ENCODE measurements at regions not wholly inside any gene's neighbourhood (a gene's known extent, or its start where the extent isn't known, plus 50 kb on each side); places are given as distances from the start of the nearest gene placed in this dataset.

DNA sequence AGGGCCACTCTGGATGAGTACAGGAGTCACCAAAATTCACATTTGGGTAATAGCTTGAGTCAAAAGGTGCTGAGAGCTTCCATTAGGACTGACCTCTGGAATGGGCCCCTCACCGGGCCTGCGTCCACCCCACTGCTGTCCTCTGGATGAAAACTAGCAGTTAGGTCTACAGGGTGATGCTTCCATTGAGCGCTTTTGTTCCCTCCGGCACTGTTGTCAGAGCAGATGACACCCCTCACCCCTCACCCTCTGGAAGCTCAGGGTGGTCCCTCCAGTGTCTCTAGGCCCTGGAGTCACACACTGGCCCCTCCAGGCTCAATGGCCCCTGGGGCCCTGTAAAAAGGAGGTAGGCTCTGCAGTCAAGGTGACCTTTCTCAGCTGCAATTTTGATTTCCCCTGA is 187.8 kb upstream of the GPR12 start:
- 0 out of 2 replicates have a peak, but pooled peaks cover 1% of the 10 kb centered on the region for H3K27me3 ChIP-seq (ENCODE audit: control insufficient read depth, insufficient read depth, low read length)
- no peak for DNase-seq (ENCODE audit: low read depth)
- H3K36me3 ChIP-seq (ENCODE audit: control insufficient read depth, insufficient read depth, low read length): no peaks in the 10 kb centered on the region
- TF ChIP-seq, protein P1, sequence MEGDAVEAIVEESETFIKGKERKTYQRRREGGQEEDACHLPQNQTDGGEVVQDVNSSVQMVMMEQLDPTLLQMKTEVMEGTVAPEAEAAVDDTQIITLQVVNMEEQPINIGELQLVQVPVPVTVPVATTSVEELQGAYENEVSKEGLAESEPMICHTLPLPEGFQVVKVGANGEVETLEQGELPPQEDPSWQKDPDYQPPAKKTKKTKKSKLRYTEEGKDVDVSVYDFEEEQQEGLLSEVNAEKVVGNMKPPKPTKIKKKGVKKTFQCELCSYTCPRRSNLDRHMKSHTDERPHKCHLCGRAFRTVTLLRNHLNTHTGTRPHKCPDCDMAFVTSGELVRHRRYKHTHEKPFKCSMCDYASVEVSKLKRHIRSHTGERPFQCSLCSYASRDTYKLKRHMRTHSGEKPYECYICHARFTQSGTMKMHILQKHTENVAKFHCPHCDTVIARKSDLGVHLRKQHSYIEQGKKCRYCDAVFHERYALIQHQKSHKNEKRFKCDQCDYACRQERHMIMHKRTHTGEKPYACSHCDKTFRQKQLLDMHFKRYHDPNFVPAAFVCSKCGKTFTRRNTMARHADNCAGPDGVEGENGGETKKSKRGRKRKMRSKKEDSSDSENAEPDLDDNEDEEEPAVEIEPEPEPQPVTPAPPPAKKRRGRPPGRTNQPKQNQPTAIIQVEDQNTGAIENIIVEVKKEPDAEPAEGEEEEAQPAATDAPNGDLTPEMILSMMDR (IDR thresholded peaks at IDR 0.05; ENCODE audit: insufficient read depth, low read depth, low read length): no peak
- ChIA-PET POLR2A (no interaction called here), CTCF (interaction anchor here (1.4 to 5.9 kb wide), 7 partner anchors 18 to 412 kb away, joined by 4 to 136 read pairs (median 10); no protein-coding TSS in a partner anchor)
- no peak overlapping the region for H3K4me3 ChIP-seq (ENCODE audit: low read depth, low read length)

DNA sequence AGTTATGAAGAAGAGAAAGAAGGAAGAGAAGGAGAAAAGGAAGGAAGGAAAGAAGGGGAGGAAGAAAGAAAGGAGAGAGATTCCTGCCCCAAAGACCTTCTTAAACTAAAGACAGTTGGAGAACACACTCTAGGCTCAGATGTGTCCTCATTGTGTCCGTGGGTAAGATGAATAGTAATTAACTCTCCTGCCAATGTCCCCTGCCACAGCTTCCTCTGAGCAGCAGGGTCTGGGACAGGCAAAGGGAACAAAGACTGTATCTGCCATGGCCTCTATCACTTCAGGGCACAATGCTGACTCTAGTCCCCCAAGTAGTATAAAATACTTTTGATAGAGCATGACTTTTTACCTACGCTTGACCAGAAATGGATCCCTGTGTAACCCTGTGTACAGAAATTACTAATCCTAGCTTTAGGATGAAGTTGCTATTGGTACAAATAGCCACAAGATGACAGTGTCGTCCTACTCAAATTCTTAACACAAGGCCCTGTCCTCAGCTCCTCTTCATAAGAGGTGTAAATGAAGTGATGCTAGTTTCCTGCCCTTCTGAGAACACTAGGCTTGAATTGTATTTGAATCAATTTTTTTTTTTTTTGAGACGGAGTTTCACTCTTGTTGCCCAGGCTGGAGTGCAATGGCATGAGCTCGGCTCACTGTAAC is 186.2 kb upstream of the GPR12 start:
- TF ChIP-seq, protein P1 (IDR thresholded peaks at IDR 0.05; ENCODE audit: insufficient read depth, low read depth, low read length): peak; percentile 80
- no peak overlapping the region for H3K4me3 ChIP-seq (ENCODE audit: low read depth, low read length)
- no peak for DNase-seq (ENCODE audit: low read depth)
- H3K36me3 ChIP-seq (ENCODE audit: control insufficient read depth, insufficient read depth, low read length): no peaks in the 10 kb centered on the region
- POLR2A ChIA-PET: no interaction called here
- CTCF ChIA-PET: interaction anchor here (0.6 to 5.9 kb wide), 35 partner anchors 9 to 1039 kb away, joined by 3 to 136 read pairs (median 5); no protein-coding TSS in a partner anchor
- 0 out of 2 replicates have a peak, but pooled peaks cover 1% of the 10 kb centered on the region for H3K27me3 ChIP-seq (ENCODE audit: control insufficient read depth, insufficient read depth, low read length)

DNA sequence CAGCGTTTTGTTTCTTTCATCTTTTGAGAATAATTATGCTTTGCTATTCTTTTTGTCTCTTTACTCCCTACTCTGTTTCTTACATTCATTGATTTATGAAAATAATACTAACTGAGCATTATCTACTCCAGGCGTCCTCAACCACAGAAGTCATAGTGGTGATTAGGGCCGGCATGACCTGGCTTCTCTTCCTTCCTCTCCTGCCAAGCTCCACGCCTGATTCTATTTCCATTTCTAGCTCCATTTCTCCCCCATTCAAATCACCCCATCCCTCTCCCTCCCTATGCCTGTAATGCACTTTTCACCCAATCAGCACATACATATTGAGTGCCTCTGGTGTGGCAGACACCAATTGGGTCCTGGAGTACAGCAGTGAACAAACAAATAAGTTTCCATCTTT is 183.2 kb upstream of the GPR12 start:
- ChIA-PET CTCF (interaction anchor here (0.6 to 5.9 kb wide), 6 partner anchors 13 to 882 kb away, joined by 3 to 136 read pairs (median 5); no protein-coding TSS in a partner anchor), POLR2A (no interaction called here)
- no peak for DNase-seq (ENCODE audit: low read depth)
- Histone ChIP-seq H3K36me3 (ENCODE audit: control insufficient read depth, insufficient read depth, low read length) (no peaks in the 10 kb centered on the region), H3K27me3 (ENCODE audit: control insufficient read depth, insufficient read depth, low read length) (peaks cover 3% of the 10 kb centered on the region), H3K4me3 (ENCODE audit: low read depth, low read length) (no peak overlapping the region)
- TF ChIP-seq, protein P1 (IDR thresholded peaks at IDR 0.05; ENCODE audit: insufficient read depth, low read depth, low read length): no peak

DNA sequence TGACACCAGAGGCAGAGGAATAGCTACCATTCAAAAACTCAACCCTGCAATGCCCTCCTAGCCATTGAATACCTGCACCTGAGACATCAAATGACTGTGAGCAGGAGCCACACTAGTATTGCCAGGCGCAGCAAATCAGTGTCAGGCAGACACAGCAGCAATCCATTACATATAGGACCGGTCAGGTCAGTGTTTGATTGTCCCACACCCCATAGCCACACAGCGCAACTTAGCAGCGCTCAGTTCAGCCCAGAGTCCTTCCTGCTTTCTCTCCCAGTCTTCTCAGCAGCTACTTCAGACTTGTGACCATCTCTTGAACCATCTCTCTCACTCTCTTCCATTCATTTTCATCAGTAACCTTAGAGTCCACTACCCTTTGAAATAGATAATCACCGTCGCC is 181.6 kb upstream of the GPR12 start:
- Histone ChIP-seq H3K4me3 (ENCODE audit: low read depth, low read length) (no peak overlapping the region), H3K27me3 (ENCODE audit: control insufficient read depth, insufficient read depth, low read length) (peaks cover 3% of the 10 kb centered on the region), H3K36me3 (ENCODE audit: control insufficient read depth, insufficient read depth, low read length) (no peaks in the 10 kb centered on the region)
- CTCF ChIA-PET: interaction anchor here (0.8 to 3.1 kb wide), 8 partner anchors 9 to 884 kb away, joined by 4 to 9 read pairs (median 6); no protein-coding TSS in a partner anchor
- TF ChIP-seq, protein P1 (IDR thresholded peaks at IDR 0.05; ENCODE audit: insufficient read depth, low read depth, low read length): no peak
- POLR2A ChIA-PET: no interaction called here
- DNase-seq (ENCODE audit: low read depth): no peak

DNA sequence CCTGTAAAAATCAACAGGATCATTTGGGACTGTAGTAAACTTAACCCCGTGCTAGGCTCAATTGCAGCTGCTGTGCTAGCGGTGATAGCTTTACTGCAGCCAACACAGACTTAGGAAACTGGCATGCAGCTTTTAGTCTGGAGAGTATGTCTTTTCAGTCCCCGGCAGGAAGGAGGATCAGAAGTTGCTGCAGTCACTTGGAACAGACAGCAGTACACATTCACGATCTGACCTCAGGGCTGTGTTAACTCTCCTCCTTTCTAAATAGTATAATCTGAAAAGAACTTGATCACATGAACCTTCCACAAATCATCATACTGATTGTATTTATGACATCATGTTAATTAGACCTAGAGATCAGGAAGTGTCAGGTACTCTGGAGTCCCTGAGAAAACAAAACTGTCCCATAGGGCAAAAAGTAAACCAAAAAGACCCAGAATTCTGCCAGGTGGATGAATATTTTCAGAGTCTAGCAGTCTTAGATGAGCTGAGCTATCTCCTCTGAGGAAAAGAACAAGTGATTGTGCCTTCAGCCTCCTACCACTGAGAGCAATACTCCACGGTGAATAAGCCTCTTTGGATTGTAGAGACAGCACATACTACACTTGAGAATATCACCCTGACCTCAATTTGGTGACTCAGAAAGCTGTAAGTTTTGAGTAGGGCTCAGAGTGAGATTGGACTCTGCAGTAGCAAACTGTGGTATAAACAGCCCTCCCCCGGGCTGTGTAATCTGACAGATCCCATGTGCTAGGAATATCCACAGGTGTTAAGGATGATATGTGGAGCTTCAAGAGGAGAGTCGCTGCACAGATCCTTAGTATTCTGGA is 181.0 kb upstream of the GPR12 start:
- ChIA-PET POLR2A (no interaction called here), CTCF (interaction anchor here (0.8 to 3.1 kb wide), 8 partner anchors 9 to 885 kb away, joined by 4 to 9 read pairs (median 6); no protein-coding TSS in a partner anchor)
- peak; percentile 16 for DNase-seq (ENCODE audit: low read depth)
- TF ChIP-seq, protein P1 (IDR thresholded peaks at IDR 0.05; ENCODE audit: insufficient read depth, low read depth, low read length): no peak
- H3K4me3 ChIP-seq (ENCODE audit: low read depth, low read length): no peak overlapping the region
- H3K36me3 ChIP-seq (ENCODE audit: control insufficient read depth, insufficient read depth, low read length): no peaks in the 10 kb centered on the region
- H3K27me3 ChIP-seq (ENCODE audit: control insufficient read depth, insufficient read depth, low read length): peaks cover 4% of the 10 kb centered on the region
